K562 (cell line): ENCODE measurements at regions not wholly inside any gene's neighbourhood (a gene's known extent, or its start where the extent isn't known, plus 50 kb on each side); places are given as distances from the start of the nearest gene placed in this dataset.

Source experiments
- ARID1B ChIP-seq: fragments of 450-650 bp; IDR thresholded peaks from 2 replicates; pipeline ENCODE4 v1.6.1; 2016; ENCODE audit warnings: antibody characterized with exemption, mild to moderate bottlenecking, inconsistent platforms
- CC2D1A ChIP-seq: fragments of 450-650 bp; IDR thresholded peaks from 2 replicates; pipeline ENCODE4 v1.6.1; 2017; ENCODE audit warnings: mild to moderate bottlenecking
- COPS2 ChIP-seq: fragments of 450-650 bp; conservative IDR thresholded peaks from 2 replicates; pipeline ENCODE4 v1.6.1; 2016; ENCODE audit warnings: mild to moderate bottlenecking, moderate library complexity
- E2F8 ChIP-seq: fragments of 450-650 bp; IDR thresholded peaks from 2 replicates; pipeline ENCODE4 v1.7.1; 2018; ENCODE audit warnings: mild to moderate bottlenecking, low read depth; ENCODE audit not compliant: partially characterized antibody
- E4F1 ChIP-seq: fragments of 250-450 bp; sonication (Bioruptor Pico); IDR thresholded peaks from 2 replicates; pipeline ENCODE4 v1.5.0; 2021; ENCODE audit warnings: mild to moderate bottlenecking, borderline replicate concordance
- ELF1 ChIP-seq: fragments of 200-800 bp; sonication (Bioruptor generic); IDR thresholded peaks from 2 replicates; pipeline ENCODE4 v1.6.1; 2016; ENCODE audit warnings: missing genetic modification characterization, missing compliant biosample characterization
- FOXP1 ChIP-seq: sonication (generic); formaldehyde crosslinking; IDR thresholded peaks from 2 replicates; pipeline ENCODE4 v1.8.0; 2022; ENCODE audit warnings: mild to moderate bottlenecking, missing genetic modification reagents
- MCM7 ChIP-seq, 2 experiments: fragments of 450-650 bp; IDR thresholded peaks; 2 replicates each; pipeline ENCODE4 v1.6.1; 2016 to 2018
- NCOA1 ChIP-seq: fragments of 450-650 bp; IDR thresholded peaks from 2 replicates; pipeline ENCODE4 v1.6.1; 2016; ENCODE audit warnings: low read depth
- NKRF ChIP-seq: fragments of 450-650 bp; IDR thresholded peaks from 2 replicates; pipeline ENCODE4 v1.6.1; 2016; ENCODE audit warnings: borderline replicate concordance
- OTX1 ChIP-seq: fragments of 450-650 bp; formaldehyde crosslinking; IDR thresholded peaks from 2 replicates; pipeline ENCODE4 v1.4.0; 2022; ENCODE audit warnings: mild to moderate bottlenecking
- PTRF ChIP-seq: fragments of 450-650 bp; IDR thresholded peaks from 2 replicates; pipeline ENCODE4 v1.6.1; 2016; ENCODE audit warnings: mild to moderate bottlenecking, missing genetic modification characterization, missing compliant biosample characterization
- RBM25 ChIP-seq: fragments of 200-400 bp; formaldehyde crosslinking; IDR thresholded peaks from 2 replicates; pipeline ENCODE4 v1.6.1; 2018; ENCODE audit warnings: low read length, low read depth, moderate library complexity; ENCODE audit not compliant: severe bottlenecking
- SMARCA5 ChIP-seq: fragments of 450-650 bp; IDR thresholded peaks from 2 replicates; pipeline ENCODE4 v1.6.1; 2016
- SREBF2 ChIP-seq: sonication (generic); formaldehyde crosslinking; IDR thresholded peaks from 2 replicates; pipeline ENCODE4 v1.4.0; 2020; ENCODE audit warnings: mild to moderate bottlenecking, missing genetic modification reagents
- THAP7 ChIP-seq: fragments of 250-450 bp; sonication (Bioruptor Pico); IDR thresholded peaks from 2 replicates; pipeline ENCODE4 v1.5.0; 2021
- ZC3H8 ChIP-seq: fragments of 450-650 bp; IDR thresholded peaks from 2 replicates; pipeline ENCODE4 v1.6.1; 2017
- ZNF143 ChIP-seq: sonication (generic); formaldehyde crosslinking; IDR thresholded peaks from 2 replicates; pipeline ENCODE4 v1.9.0; 2022; ENCODE audit warnings: mild to moderate bottlenecking, missing genetic modification reagents
- ZNF217 ChIP-seq: sonication (generic); formaldehyde crosslinking; IDR thresholded peaks from 2 replicates; pipeline ENCODE4 v1.8.0; 2022; ENCODE audit warnings: mild to moderate bottlenecking, missing genetic modification reagents
- ZNF282 ChIP-seq: sonication (generic); formaldehyde crosslinking; IDR thresholded peaks from 2 replicates; pipeline ENCODE4 v1.8.1; 2023; ENCODE audit warnings: missing genetic modification reagents
- ZNF507 ChIP-seq: conservative IDR thresholded peaks from 2 replicates; pipeline ENCODE4 v1.6.1; 2017; ENCODE audit warnings: missing genetic modification characterization, missing compliant biosample characterization
- ZNF668 ChIP-seq: fragments of 250-450 bp; sonication (Bioruptor Pico); IDR thresholded peaks from 2 replicates; pipeline ENCODE4 v1.8.0; 2022; ENCODE audit warnings: mild to moderate bottlenecking, inconsistent platforms
- ZNF785 ChIP-seq: fragments of 250-450 bp; sonication (Bioruptor Pico); IDR thresholded peaks from 2 replicates; pipeline ENCODE4 v1.4.0; 2020; ENCODE audit warnings: mild to moderate bottlenecking

- TF ChIP-seq E4F1 (CRISPR knock-in tag) (no peak), SMARCA5 (0 out of 2 replicates have a peak, but pooled peaks have one; percentile 16), ELF1 (tag) (no peak), THAP7 (CRISPR knock-in tag) (no peak), OTX1 (no peak), COPS2 (no peak), CC2D1A (no peak), ZNF507 (tag) (no peak), ZC3H8 (no peak), ZNF217 (CRISPR knock-in tag) (no peak), ZNF668 (CRISPR knock-in tag) (no peak), ARID1B (no peak), FOXP1 (no peak), ZNF785 (CRISPR knock-in tag) (no peak), ZNF143 (CRISPR knock-in tag) (no peak), NCOA1 (no peak), NKRF (no peak), RBM25 (peak; percentile 75), MCM7 (IDR thresholded peaks at IDR 0.05) (no peak), SREBF2 (CRISPR knock-in tag) (no peak), ZNF282 (CRISPR knock-in tag) (no peak), E2F8 (no peak), PTRF (tag) (no peak)
Measured at GRCh38 chr7:149584009-149584408, 86.4 kb upstream of the ZNF746 start (continued).
